ENCODE measurements at regions not wholly inside any gene's neighbourhood (a gene's known extent, or its start where the extent isn't known, plus 50 kb on each side); places are given as distances from the start of the nearest gene placed in this dataset.

DNA sequence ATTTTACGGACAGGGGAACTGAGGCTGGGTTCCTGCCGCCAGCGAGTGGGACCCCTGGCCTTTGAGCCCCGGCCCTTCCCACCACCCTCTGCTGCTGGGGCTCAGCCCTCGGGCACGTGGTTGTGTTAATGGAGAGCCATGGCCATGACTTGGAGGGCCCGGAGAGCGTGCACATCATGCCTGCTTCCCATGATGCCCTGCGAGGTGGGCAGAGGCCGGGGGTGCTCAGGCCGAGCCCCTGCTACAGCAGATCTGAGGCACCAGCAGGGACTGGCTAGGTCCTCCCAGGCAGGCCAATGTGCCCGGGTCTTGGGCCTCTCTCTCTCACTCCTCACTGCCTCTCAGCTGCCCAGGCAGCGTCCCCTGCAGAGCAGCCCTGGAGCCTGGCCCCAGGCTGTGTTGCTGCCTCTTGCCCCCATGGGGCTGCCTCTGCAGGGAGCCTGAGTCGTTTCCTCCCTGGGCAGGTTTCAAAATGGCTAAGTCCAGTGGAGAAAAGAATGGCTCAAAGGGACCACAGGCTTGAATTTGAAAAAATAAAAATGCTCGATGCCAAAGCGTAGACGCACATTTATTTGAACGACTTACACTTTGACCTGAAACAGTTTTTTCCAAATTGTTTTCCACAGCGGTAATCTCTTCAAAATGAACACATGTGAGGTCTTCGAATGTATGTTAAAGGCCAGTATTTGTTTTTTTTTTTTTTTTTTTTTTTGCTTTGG lies 72.6 kb upstream of the CLDN5 start (continued):
- TF ChIP-seq ARID3B (CRISPR knock-in tag; IDR thresholded peaks at IDR 0.05; ENCODE audit: borderline replicate concordance) (peak; percentile 90; the same call in 1 of the 2 replicates), EP400 (IDR thresholded peaks at IDR 0.05) (no peak), GABPB1 (CRISPR knock-in tag; IDR thresholded peaks at IDR 0.05) (no peak), MCM3 (IDR thresholded peaks at IDR 0.05) (no peak), FOXA3 (CRISPR knock-in tag; conservative IDR thresholded peaks at IDR 0.05 in 1 of 2, IDR thresholded peaks at IDR 0.05 in 1 of 2) (peak in 1 of 2 experiments; percentile 67; a peak in 2 of 4 replicates), DEAF1 (CRISPR knock-in tag; IDR thresholded peaks at IDR 0.05) (no peak), MEF2D (tag; conservative IDR thresholded peaks at IDR 0.05; ENCODE audit: low read depth) (no peak), RBM25 (IDR thresholded peaks at IDR 0.05; ENCODE audit: low read depth, low read length, severe bottlenecking) (no peak), TCF7L2 (IDR thresholded peaks at IDR 0.05; ENCODE audit: low read depth, low read length) (no peak), ETS2 (tag; IDR thresholded peaks at IDR 0.05; ENCODE audit: borderline replicate concordance, poor library complexity, severe bottlenecking) (no peak), EHMT2 (IDR thresholded peaks at IDR 0.05) (no peak), SLC30A9 (CRISPR knock-in tag; IDR thresholded peaks at IDR 0.05) (no peak), SETDB1 (IDR thresholded peaks at IDR 0.05; ENCODE audit: low read length) (peak; percentile 50), ETV1 (tag; conservative IDR thresholded peaks at IDR 0.05; ENCODE audit: low read depth) (no peak), NCOR1 (IDR thresholded peaks at IDR 0.05) (no peak), CBX3 (IDR thresholded peaks at IDR 0.05; ENCODE audit: borderline replicate concordance in 1 of 2, low read length in 2 of 2) (peak in 1 of 2 experiments; percentile 52; a peak in 1 of 3 replicates)
- TF ChIP-seq, protein P1, sequence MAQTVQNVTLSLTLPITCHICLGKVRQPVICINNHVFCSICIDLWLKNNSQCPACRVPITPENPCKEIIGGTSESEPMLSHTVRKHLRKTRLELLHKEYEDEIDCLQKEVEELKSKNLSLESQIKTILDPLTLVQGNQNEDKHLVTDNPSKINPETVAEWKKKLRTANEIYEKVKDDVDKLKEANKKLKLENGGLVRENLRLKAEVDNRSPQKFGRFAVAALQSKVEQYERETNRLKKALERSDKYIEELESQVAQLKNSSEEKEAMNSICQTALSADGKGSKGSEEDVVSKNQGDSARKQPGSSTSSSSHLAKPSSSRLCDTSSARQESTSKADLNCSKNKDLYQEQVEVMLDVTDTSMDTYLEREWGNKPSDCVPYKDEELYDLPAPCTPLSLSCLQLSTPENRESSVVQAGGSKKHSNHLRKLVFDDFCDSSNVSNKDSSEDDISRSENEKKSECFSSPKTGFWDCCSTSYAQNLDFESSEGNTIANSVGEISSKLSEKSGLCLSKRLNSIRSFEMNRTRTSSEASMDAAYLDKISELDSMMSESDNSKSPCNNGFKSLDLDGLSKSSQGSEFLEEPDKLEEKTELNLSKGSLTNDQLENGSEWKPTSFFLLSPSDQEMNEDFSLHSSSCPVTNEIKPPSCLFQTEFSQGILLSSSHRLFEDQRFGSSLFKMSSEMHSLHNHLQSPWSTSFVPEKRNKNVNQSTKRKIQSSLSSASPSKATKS (CRISPR knock-in tag; IDR thresholded peaks at IDR 0.05): no peak
- TF ChIP-seq, protein P2, sequence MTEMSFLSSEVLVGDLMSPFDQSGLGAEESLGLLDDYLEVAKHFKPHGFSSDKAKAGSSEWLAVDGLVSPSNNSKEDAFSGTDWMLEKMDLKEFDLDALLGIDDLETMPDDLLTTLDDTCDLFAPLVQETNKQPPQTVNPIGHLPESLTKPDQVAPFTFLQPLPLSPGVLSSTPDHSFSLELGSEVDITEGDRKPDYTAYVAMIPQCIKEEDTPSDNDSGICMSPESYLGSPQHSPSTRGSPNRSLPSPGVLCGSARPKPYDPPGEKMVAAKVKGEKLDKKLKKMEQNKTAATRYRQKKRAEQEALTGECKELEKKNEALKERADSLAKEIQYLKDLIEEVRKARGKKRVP (CRISPR knock-in tag; IDR thresholded peaks at IDR 0.05): no peak
- TF ChIP-seq, protein P3, sequence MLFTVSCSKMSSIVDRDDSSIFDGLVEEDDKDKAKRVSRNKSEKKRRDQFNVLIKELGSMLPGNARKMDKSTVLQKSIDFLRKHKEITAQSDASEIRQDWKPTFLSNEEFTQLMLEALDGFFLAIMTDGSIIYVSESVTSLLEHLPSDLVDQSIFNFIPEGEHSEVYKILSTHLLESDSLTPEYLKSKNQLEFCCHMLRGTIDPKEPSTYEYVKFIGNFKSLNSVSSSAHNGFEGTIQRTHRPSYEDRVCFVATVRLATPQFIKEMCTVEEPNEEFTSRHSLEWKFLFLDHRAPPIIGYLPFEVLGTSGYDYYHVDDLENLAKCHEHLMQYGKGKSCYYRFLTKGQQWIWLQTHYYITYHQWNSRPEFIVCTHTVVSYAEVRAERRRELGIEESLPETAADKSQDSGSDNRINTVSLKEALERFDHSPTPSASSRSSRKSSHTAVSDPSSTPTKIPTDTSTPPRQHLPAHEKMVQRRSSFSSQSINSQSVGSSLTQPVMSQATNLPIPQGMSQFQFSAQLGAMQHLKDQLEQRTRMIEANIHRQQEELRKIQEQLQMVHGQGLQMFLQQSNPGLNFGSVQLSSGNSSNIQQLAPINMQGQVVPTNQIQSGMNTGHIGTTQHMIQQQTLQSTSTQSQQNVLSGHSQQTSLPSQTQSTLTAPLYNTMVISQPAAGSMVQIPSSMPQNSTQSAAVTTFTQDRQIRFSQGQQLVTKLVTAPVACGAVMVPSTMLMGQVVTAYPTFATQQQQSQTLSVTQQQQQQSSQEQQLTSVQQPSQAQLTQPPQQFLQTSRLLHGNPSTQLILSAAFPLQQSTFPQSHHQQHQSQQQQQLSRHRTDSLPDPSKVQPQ (CRISPR knock-in tag; IDR thresholded peaks at IDR 0.05; ENCODE audit: borderline replicate concordance): no peak
